ENCODE measurements at regions not wholly inside any gene's neighbourhood (a gene's known extent, or its start where the extent isn't known, plus 50 kb on each side); places are given as distances from the start of the nearest gene placed in this dataset.

DNA sequence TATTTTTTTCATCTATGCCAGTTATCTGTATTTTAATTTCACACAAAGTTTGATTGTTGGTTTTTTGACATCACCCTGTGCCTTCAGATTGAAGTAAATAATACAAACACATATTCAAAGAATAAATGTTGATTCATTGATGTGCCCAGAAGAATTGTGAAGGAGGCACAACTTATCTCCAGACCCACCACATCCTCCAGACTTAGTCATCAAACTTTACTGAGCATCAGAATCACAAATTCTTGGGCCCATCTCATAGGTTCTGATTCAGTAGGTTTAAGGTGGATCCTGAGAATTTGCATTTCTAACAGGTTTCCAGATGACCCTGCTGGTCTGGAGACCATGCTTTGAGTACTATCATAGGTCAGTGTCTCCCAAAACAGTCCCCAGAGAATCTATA is 82.8 kb upstream of the PIK3C3 start:
- TF ChIP-seq, protein P1, sequence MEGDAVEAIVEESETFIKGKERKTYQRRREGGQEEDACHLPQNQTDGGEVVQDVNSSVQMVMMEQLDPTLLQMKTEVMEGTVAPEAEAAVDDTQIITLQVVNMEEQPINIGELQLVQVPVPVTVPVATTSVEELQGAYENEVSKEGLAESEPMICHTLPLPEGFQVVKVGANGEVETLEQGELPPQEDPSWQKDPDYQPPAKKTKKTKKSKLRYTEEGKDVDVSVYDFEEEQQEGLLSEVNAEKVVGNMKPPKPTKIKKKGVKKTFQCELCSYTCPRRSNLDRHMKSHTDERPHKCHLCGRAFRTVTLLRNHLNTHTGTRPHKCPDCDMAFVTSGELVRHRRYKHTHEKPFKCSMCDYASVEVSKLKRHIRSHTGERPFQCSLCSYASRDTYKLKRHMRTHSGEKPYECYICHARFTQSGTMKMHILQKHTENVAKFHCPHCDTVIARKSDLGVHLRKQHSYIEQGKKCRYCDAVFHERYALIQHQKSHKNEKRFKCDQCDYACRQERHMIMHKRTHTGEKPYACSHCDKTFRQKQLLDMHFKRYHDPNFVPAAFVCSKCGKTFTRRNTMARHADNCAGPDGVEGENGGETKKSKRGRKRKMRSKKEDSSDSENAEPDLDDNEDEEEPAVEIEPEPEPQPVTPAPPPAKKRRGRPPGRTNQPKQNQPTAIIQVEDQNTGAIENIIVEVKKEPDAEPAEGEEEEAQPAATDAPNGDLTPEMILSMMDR (IDR thresholded peaks at IDR 0.05): no peak
- TF ChIP-seq EP300 (IDR thresholded peaks at IDR 0.05): no peak
